Retinal pigment epithelial cell (primary cell): ENCODE measurements at regions not wholly inside any gene's neighbourhood (a gene's known extent, or its start where the extent isn't known, plus 50 kb on each side); places are given as distances from the start of the nearest gene placed in this dataset.

Experiments used
- DNase-seq: peaks from one replicate; pipeline ENCODE4 v3.0.0-alpha.2; 2010; ENCODE audit warnings: low read depth
- H3K4me3 ChIP-seq: 2 replicates; pipeline ENCODE4 v1.5.1; 2011; ENCODE audit warnings: mild to moderate bottlenecking, low read length, control low read depth, moderate library complexity
- TF ChIP-seq, protein P1 (sequence below): conservative IDR thresholded peaks from 2 replicates; pipeline ENCODE4 v1.5.1; 2011; ENCODE audit warnings: low read depth, low read length, control low read depth, inconsistent platforms

DNA sequence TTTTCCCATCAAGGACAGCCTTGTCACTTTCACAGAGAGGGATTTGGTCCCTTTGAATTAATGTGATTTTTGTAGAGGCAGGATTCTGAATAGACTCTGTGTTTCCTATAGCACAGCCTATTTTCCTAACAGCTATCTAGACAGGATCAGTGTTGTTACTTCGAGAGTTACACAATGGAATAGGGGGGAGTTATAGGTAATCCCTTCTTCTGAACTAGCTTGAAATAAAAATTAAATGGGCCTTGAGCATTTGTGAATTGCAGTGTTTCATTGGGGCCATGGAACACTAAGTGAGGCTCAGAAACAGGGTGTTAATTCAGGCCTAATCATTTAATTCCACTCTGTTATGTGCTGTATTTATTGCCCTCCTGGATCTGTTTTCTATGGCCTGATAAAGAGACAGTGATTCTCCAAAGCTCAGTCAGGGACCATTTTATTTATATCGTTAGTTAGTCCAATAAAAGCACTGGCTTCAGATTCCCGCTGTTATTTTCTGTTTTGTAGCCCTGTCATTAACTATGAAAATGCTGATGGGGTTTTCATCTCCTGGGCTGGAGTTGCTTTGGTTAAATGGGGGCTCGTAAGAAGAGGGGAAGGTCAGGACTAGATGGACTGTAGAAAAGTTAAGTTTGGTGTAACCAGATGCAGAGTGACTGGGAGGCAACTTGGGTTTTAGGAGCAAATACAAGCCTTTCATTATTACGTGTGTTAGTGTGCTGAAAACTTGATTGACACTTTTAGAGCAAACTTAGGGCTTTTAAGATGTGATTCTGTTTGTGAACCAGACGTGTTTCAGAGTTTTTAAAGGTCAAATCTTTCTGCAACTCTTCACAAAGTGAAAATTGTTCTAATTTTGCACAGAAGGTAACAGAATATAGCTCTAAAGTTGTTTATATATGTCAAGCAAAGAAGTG is 461.0 kb upstream of the HNRNPA3 start:
- TF ChIP-seq, protein P1, sequence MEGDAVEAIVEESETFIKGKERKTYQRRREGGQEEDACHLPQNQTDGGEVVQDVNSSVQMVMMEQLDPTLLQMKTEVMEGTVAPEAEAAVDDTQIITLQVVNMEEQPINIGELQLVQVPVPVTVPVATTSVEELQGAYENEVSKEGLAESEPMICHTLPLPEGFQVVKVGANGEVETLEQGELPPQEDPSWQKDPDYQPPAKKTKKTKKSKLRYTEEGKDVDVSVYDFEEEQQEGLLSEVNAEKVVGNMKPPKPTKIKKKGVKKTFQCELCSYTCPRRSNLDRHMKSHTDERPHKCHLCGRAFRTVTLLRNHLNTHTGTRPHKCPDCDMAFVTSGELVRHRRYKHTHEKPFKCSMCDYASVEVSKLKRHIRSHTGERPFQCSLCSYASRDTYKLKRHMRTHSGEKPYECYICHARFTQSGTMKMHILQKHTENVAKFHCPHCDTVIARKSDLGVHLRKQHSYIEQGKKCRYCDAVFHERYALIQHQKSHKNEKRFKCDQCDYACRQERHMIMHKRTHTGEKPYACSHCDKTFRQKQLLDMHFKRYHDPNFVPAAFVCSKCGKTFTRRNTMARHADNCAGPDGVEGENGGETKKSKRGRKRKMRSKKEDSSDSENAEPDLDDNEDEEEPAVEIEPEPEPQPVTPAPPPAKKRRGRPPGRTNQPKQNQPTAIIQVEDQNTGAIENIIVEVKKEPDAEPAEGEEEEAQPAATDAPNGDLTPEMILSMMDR: no peak
- DNase-seq: no peak
- H3K4me3 ChIP-seq: no peak overlapping the region

DNA sequence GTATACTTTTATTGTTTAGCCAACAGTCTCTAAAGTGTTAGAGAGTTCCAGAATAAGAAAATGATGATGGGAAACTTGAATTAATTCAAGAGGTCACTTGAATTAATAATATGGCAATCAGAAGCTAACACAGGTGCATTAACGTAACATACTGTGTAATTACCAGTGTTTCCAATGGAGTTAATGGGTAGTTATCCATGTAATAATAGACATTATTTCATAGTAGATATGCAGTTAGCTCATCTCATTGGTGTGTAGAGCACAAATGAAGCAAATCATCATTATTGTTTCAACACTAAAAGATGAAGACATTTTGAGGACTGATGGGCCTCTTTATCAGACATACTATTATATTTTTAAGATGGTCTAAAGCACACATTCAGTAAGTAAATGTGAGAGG is 460.3 kb upstream of the HNRNPA3 start:
- no peak for DNase-seq
- H3K4me3 ChIP-seq: no peak overlapping the region
- TF ChIP-seq, protein P1: no peak

DNA sequence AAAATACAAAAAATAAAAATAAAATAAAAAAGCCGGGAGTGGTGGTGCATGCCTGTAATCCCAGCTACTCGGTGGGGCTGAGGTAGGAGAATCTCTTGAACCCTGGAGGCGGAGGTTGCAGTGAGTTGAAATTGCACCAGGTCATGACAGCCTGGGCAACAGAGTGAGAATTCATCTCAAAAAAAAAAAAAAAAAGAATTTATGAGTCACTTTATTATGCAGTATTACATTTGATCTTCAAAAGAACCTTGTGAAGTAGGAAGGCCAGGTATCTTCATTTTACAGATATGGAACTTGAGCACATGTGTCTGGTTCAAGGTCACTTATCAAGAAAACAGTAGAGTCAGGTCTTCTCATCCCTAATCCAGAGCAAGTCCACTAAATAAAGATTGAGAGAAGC is 459.4 kb upstream of the HNRNPA3 start:
- no peak for DNase-seq
- H3K4me3 ChIP-seq: no peak overlapping the region
- TF ChIP-seq, protein P1: no peak

DNA sequence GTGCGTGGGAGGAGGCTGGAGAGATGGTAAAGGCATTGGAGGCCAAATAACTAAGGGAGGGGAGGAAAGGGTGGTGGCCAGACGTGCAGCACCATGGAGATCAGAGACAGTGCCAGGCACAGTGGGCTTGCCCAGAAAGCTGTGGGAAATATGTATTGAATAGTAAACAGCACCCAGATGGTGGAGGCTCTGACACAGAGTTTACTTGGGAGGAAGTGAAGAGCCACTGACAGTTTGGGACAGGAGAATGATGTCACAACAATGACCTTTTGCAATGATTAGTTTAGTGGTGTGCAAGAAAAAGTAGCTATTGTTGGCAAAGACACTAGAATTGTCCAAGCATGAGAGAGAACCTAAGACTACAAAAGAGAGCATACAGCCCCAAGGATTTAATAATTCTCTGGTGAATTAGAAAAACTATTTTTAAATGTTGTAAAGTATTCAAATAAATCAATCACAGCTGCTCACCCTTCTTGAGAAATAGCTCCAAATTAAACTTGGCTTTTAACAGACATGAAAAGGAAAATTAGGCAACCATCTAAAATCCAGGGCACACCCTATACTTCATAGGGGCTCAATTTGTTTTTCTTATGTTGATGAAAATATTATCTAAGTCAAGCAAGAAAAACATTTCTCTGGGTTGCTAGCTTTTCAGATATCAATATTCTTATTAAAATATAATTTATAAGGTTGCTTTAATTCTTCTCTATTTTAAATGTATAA is 458.7 kb upstream of the HNRNPA3 start:
- TF ChIP-seq, protein P1: no peak
- no peak overlapping the region for H3K4me3 ChIP-seq
- no peak for DNase-seq

DNA sequence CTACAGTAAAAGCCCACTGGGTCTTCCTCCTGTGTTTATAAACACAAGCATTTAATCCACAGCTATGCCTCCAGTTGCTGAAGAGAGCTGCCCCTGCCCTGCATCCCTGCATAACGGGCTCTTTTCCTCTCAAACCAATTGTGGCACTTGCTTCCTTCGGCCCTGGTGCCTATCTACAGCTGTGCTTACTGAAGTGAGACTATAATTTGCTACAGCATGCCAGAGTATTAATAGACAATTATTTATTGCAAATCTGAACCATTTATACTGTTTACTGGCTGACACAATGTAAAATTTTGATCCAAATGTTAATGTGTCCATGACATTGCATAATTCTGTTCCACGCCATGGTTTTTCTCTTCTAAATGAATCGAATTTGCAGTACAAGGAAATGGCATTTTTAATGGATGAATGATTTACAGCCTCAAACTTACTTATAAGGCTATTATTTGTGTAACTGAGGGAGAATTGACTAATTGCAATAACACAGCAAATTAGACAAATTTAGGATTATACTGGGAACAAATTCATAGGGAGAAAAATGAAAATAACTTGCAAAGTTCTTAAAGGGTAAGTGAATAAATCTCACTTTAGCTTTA is 457.0 kb upstream of the HNRNPA3 start:
- DNase-seq: no peak
- TF ChIP-seq, protein P1: no peak
- H3K4me3 ChIP-seq: no peak overlapping the region

DNA sequence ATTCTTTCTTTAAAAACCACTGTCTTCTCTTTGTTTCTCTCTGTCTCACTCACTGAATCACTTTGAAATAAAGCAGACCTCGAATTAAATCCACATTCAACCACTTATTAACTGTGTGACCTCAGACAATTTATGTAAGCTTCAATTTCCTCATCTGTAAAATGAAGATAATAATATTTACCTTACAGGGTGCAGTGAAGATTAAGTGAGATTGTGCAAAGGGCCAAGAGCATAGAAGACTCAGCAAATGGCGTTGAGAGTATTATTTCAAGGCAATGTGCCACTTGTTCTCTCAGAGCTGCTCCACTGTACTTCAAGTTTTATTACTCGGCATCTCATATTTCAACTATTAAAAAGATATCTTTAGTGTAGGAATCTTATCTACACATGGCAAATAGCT is 454.2 kb upstream of the HNRNPA3 start:
- TF ChIP-seq, protein P1: no peak
- no peak overlapping the region for H3K4me3 ChIP-seq
- DNase-seq: no peak
